Transverse colon (tissue), 4 donors: ENCODE measurements at regions not wholly inside any gene's neighbourhood (a gene's known extent, or its start where the extent isn't known, plus 50 kb on each side); places are given as distances from the start of the nearest gene placed in this dataset.

Experiments
- DNase-seq: peaks from one replicate; pipeline ENCODE4 v3.0.0-alpha.2; 2019
- H3K27ac ChIP-seq, 4 donors: fragments of 200-600 bp; sonication (generic); 2 replicates each; pipeline ENCODE4 v1.5.1; 2016 to 2018; ENCODE audit warnings: inconsistent platforms in 4 of 4
- H3K27me3 ChIP-seq: fragments of 200-600 bp; sonication (generic); 2 replicates; pipeline ENCODE4 v1.5.1; 2017; ENCODE audit warnings: inconsistent platforms
- H3K36me3 ChIP-seq, 4 donors: fragments of 200-600 bp; sonication (generic); 2 replicates each; pipeline ENCODE4 v1.5.1; 2017 to 2019; ENCODE audit warnings: inconsistent platforms in 4 of 4
- H3K4me1 ChIP-seq, 4 donors: fragments of 200-600 bp; sonication (generic); 2 replicates each; pipeline ENCODE4 v1.5.1; 2017 to 2020; ENCODE audit warnings: inconsistent platforms in 4 of 4
- H3K4me3 ChIP-seq, 4 donors: fragments of 200-600 bp; sonication (generic); 1 replicate in 1 of 4; 2 replicates in 3 of 4; pipeline versions ENCODE4 v1.5.1 to v1.6.1; 2017 to 2019; ENCODE audit warnings: inconsistent platforms in 4 of 4
- H3K9me3 ChIP-seq, 2 donors: fragments of 200-600 bp; sonication (generic); 2 replicates each; pipeline ENCODE4 v1.5.1; 2017 to 2019; ENCODE audit warnings: inconsistent platforms in 2 of 2
- EP300 ChIP-seq: sonication (generic); formaldehyde crosslinking; IDR thresholded peaks from one replicate; pipeline ENCODE4 v1.6.1; 2017; ENCODE audit warnings: antibody characterized with exemption, low read depth
- POLR2A ChIP-seq: fragments of 450-650 bp; IDR thresholded peaks from one replicate; pipeline ENCODE4 v1.6.1; 2016; ENCODE audit warnings: antibody characterized with exemption, mild to moderate bottlenecking, moderate library complexity
- POLR2AphosphoS5 ChIP-seq, 3 donors: sonication (generic); formaldehyde crosslinking; IDR thresholded peaks; one replicate each; pipeline ENCODE4 v1.6.1; 2016; ENCODE audit warnings: antibody characterized with exemption in 3 of 3
- WGBS, 2 donors: methylation state at CpG; one replicate each; pipeline ENCODE4 v1.1.5; 2018; ENCODE audit warnings: low coverage in 1 of 2; 5-methylcytosine and 5-hydroxymethylcytosine counted together
- in situ Hi-C, 4 donors: fragments of 200-750 bp; cut with MboI; loops; one replicate each; pipeline versions ENCODE4 v1.15.0 to v1.15.1; 2017; ENCODE audit warnings: low sequenced_read_pairs in 3 of 4, low pct_ligation_motif_present in 1 of 4, low pct_unique_long_range_greater_than_20kb in 1 of 4
- intact Hi-C: fragments of 100-400 bp; cut with DNase I; formaldehyde crosslinking; loops from one replicate; pipeline ENCODE4 v1.15.1; 2023; ENCODE audit warnings: low total_unique reads
- TF ChIP-seq, protein P1 (sequence below), 5 experiments: fragments of 200-600 bp in 3 of 5; fragments of 450-650 bp in 2 of 5; sonication (generic) in 3 of 5; IDR thresholded peaks; 1 replicate in 2 of 5; 2 replicates in 3 of 5; pipeline ENCODE4 v1.5.1; 2016 to 2017; ENCODE audit warnings: antibody characterized with exemption in 5 of 5, inconsistent platforms in 3 of 5, mild to moderate bottlenecking in 2 of 5, moderate library complexity in 1 of 5

DNA sequence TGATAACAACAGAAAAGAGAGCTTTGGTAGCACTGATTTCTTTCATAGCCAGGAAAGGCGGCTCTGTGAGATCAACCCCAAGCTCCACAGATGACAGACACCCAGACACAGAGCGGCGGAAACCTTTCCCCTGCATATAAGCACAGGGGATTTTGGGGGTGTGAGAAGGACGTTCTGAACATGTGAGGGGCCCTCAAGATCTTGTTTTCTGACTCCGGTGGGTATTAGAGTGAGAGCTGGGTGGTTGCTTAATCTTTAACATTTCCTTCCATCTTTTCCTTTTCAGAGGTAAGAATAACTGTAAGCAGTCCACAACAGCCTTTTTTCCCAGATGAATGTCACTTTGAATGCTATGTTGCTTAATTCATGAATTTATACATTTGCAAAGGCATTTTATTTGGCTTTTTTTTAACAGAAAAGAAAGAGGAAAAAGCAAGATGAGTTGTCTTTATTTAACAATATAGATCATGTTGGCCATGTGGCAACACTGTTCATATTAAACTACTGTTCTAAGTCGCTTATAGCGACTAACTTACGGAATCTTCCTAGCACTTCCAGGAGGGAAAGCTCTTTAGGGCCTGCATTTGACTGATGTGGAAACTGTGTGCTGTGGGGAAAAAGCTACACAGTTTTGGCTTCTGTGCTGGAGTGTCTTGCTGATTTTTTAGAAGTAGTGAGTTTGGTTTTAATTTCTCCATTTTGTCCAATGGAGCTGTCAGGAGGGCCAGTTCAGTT lies 80.5 kb upstream of the NAA20 start:
- no peaks in the 10 kb centered on the region for H3K27me3 ChIP-seq
- peaks cover 0 to 14% (median 0%) of the 10 kb centered on the region in 4 donors for H3K36me3 ChIP-seq
- DNase-seq = no peak
- in situ Hi-C loops (no loop called here), intact Hi-C loops (no loop called here)
- peak overlapping the region; percentile 78 to 86 (median 86) for H3K27ac ChIP-seq
- peaks cover 21 to 56% (median 27%) of the 10 kb centered on the region in 4 donors for H3K4me1 ChIP-seq
- WGBS, 2 donors = 80 to 97% methylated on average over 3 to 8 of the region's 8 CpGs
- H3K9me3 ChIP-seq = no peaks in the 10 kb centered on the region
- H3K4me3 ChIP-seq = peak overlapping the region in 2 of 4 donors; percentile 5 to 16
- TF ChIP-seq, protein P1, sequence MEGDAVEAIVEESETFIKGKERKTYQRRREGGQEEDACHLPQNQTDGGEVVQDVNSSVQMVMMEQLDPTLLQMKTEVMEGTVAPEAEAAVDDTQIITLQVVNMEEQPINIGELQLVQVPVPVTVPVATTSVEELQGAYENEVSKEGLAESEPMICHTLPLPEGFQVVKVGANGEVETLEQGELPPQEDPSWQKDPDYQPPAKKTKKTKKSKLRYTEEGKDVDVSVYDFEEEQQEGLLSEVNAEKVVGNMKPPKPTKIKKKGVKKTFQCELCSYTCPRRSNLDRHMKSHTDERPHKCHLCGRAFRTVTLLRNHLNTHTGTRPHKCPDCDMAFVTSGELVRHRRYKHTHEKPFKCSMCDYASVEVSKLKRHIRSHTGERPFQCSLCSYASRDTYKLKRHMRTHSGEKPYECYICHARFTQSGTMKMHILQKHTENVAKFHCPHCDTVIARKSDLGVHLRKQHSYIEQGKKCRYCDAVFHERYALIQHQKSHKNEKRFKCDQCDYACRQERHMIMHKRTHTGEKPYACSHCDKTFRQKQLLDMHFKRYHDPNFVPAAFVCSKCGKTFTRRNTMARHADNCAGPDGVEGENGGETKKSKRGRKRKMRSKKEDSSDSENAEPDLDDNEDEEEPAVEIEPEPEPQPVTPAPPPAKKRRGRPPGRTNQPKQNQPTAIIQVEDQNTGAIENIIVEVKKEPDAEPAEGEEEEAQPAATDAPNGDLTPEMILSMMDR (IDR thresholded peaks at IDR 0.05) = no peak
- no peak for TF ChIP-seq EP300
- no peak for TF ChIP-seq POLR2AphosphoS5 (IDR thresholded peaks at IDR 0.05)
- no peak for TF ChIP-seq POLR2A

DNA sequence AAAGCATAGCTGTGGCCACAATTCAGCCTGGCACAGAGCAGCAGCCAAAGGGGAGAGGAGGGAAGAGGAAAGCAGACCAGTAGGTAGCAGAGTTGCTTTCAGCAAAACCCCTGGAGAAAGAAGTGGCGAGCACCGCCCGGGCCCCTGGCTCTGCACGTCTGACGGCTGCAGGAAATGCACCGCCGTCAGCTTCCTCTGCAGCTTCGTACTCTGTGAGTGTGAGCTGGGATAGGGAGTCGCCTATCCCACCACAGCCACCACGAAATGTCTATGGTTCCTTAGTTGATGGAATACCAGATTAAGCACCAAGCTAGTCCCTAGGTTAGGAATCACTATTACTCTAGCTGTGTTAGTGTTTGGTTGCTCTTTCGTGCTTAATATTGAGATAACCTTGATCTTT lies 79.9 kb upstream of the NAA20 start:
- in situ Hi-C loops = no loop called here

DNA sequence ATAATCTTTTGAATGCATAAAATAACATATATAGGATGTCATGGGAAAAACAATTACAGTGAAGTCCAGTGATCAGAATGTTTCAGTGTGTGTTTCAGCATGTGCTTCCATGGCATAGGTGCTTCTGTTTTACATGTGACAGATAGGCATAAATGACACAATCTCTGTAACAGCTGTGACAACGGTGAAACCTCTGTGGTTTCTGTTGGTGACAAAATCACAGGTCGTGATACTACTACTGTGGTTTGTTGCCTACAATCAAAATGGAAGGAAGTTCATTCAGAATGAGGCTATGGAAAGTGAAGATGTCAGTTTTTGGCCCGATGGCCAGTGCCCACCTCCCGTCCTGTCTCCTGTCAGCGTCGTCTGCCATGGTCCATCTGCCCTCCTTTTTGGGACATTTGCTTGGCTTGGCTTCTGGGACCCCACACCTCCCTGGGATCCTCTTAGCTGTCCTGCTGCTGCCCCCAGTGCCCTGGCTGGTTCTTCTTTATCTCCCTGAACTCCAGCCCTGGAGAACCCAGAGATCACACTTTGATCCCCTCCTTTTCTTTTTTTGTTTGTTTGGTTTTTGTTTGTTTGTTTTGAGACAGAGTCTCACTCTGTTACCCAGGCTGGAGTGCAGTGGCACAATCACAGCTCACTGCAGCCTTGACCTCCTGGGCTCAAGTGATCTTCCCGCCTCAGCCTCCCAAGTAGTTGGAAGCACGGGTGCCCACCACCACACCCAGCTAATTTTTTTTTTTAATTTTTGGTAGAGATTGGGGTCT lies 79.3 kb upstream of the NAA20 start:
- H3K27me3 ChIP-seq = no peaks in the 10 kb centered on the region
- intact Hi-C loops = no loop called here
- WGBS, 2 donors = 68 to 93% methylated on average over 3 to 8 of the region's 8 CpGs
- TF ChIP-seq POLR2AphosphoS5 (IDR thresholded peaks at IDR 0.05) = no peak
- TF ChIP-seq, protein P1 (IDR thresholded peaks at IDR 0.05) = no peak
- no peak for TF ChIP-seq EP300
- no peak for TF ChIP-seq POLR2A
- peak overlapping the region in 3 of 4 donors; percentile 78 to 86 (median 86) for H3K27ac ChIP-seq
- no peak for DNase-seq
- peaks cover 14 to 45% (median 25%) of the 10 kb centered on the region in 4 donors for H3K4me1 ChIP-seq
- H3K9me3 ChIP-seq = no peaks in the 10 kb centered on the region
- in situ Hi-C loops = no loop called here
- H3K4me3 ChIP-seq = no peak overlapping the region
- peaks cover 0 to 14% (median 0%) of the 10 kb centered on the region in 4 donors for H3K36me3 ChIP-seq

More for the DNA sequence above, 79.9 kb upstream of the NAA20 start:
- WGBS, 2 donors = 71 to 89% methylated on average over 1 to 11 of the region's 11 CpGs
- H3K4me3 ChIP-seq = no peak overlapping the region
- intact Hi-C loops = no loop called here
- no peak for DNase-seq
- H3K4me1 ChIP-seq = peaks cover 19 to 51% (median 27%) of the 10 kb centered on the region in 4 donors
- peaks cover 0 to 14% (median 0%) of the 10 kb centered on the region in 4 donors for H3K36me3 ChIP-seq
- no peaks in the 10 kb centered on the region for H3K9me3 ChIP-seq
- H3K27ac ChIP-seq = peak overlapping the region; percentile 78 to 86 (median 86)
- peak in 1 of 3 donors; percentile 27 for TF ChIP-seq POLR2AphosphoS5 (IDR thresholded peaks at IDR 0.05)
- no peak for TF ChIP-seq EP300
- peak; percentile 16 for TF ChIP-seq POLR2A
- TF ChIP-seq, protein P1 (IDR thresholded peaks at IDR 0.05) = no peak
- H3K27me3 ChIP-seq = no peaks in the 10 kb centered on the region

DNA sequence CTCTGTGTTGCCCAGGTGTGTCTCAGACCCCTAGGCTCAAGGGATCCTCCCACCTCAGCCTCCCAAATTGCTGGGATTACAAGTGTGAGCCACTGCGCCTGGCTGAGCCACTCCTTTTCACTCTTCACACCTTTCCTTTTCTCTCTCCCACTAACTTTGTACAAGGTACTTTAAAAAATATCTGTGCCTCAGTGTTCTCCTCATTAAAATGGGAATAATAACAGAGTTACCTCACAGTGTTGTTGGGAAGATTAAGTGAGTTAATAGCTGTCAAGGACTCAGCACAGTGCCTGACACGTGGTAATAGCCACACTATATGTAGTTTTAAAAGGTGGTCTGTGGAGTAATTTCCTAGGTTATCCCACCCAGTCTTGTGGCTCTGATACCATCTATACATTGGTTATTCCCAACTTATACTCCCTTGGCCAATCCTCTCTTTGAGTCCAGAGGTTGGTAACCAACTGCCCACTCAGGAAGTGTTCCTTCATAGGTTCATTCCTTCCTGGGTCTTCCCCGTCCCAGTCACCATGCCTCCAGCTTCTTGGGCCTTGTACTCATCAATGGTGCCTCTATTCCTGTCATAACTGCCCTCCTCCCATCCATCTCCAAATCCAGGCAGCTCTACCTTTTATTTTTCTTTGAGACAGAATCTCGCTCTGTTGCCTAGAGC lies 78.6 kb upstream of the NAA20 start:
- intact Hi-C loops = no loop called here
- DNase-seq = no peak
- in situ Hi-C loops = no loop called here
- H3K36me3 ChIP-seq = peaks cover 0 to 14% (median 0%) of the 10 kb centered on the region in 4 donors
- H3K27me3 ChIP-seq = no peaks in the 10 kb centered on the region
- H3K4me3 ChIP-seq = no peak overlapping the region
- peaks cover 14 to 45% (median 27%) of the 10 kb centered on the region in 4 donors for H3K4me1 ChIP-seq
- 92% methylated on average over 4 of the region's 4 CpGs; no CpG with 5 or more reads in 1 of the 2 donors for WGBS, 2 donors
- H3K9me3 ChIP-seq = no peaks in the 10 kb centered on the region
- H3K27ac ChIP-seq = no peak overlapping the region
- TF ChIP-seq, protein P1 (IDR thresholded peaks at IDR 0.05) = no peak
- TF ChIP-seq POLR2AphosphoS5 (IDR thresholded peaks at IDR 0.05) (no peak), EP300 (no peak), POLR2A (no peak)
